IMR-90 (cell line): ENCODE measurements at regions not wholly inside any gene's neighbourhood (a gene's known extent, or its start where the extent isn't known, plus 50 kb on each side); places are given as distances from the start of the nearest gene placed in this dataset.

ENCODE experiments used
- ATAC-seq: fragments of 200-7000 bp; cut with Tn5 transposase; 2 replicates; pipeline ENCODE4 v1.9.1; 2020; ENCODE audit warnings: low read depth, mild to moderate bottlenecking, moderate library complexity
- BruUV-seq: library from RNA; stranded (reverse); fragments of 400-500 nt; replicated peaks from 2 replicates; lab custom pipeline; 2021; lab: Mats Ljungman, UMichigan
- CTCF ChIA-PET: fragments of 300-600 bp; formaldehyde crosslinking; extraction: SDS; loops from one replicate; lab custom pipeline; 2021; ENCODE audit warnings: antibody characterized with exemption; lab: Yijun Ruan, JAX
- POLR2A ChIA-PET: fragments of 300-600 bp; sonication (Branson Sonifier 250); formaldehyde crosslinking; loops from one replicate; lab custom pipeline; 2022; ENCODE audit warnings: antibody characterized with exemption; ENCODE audit not compliant: unreplicated experiment; lab: Charles Lee
- DNase-seq: peaks from one replicate; pipeline ENCODE4 v3.0.0; 2013
- H2AFZ ChIP-seq: replicated peaks from 2 replicates; pipeline ENCODE3; 2013; ENCODE audit warnings: low read length, mild to moderate bottlenecking; ENCODE audit not compliant: poor library complexity
- H2AK5ac ChIP-seq: 2 replicates; pipeline ENCODE4 v1.6.1; 2013; ENCODE audit warnings: low read depth, low read length, inconsistent platforms
- H2AK9ac ChIP-seq: replicated peaks from 2 replicates; pipeline ENCODE3; 2013; ENCODE audit warnings: mild to moderate bottlenecking, low read depth, low read length, moderate library complexity; ENCODE audit not compliant: poor library complexity
- H2BK120ac ChIP-seq: 2 replicates; pipeline ENCODE4 v1.6.1; 2013; ENCODE audit warnings: low read depth, low read length, inconsistent platforms
- H2BK15ac ChIP-seq: 3 replicates; pipeline ENCODE4 v1.6.1; 2013; ENCODE audit warnings: low read depth, low read length, inconsistent platforms
- H2BK20ac ChIP-seq: 2 replicates; pipeline ENCODE4 v1.6.1; 2013; ENCODE audit warnings: low read depth, mild to moderate bottlenecking, inconsistent platforms, low read length, moderate library complexity
- H2BK5ac ChIP-seq: 2 replicates; pipeline ENCODE4 v1.6.1; 2013; ENCODE audit warnings: mild to moderate bottlenecking, low read depth, low read length, inconsistent platforms; ENCODE audit not compliant: poor library complexity, severe bottlenecking
- H3K14ac ChIP-seq: replicated peaks from 2 replicates; pipeline ENCODE4 v1.6.1; 2013; ENCODE audit warnings: low read depth, low read length, inconsistent platforms
- H3K18ac ChIP-seq: 2 replicates; pipeline ENCODE4 v1.6.1; 2013; ENCODE audit warnings: low read depth, low read length, control low read depth
- H3K23ac ChIP-seq: 2 replicates; pipeline ENCODE4 v1.6.1; 2013; ENCODE audit warnings: low read depth, low read length, inconsistent platforms
- H3K27ac ChIP-seq: 2 replicates; pipeline ENCODE4 v1.5.1; 2013; ENCODE audit warnings: mild to moderate bottlenecking, control low read depth, low read length; ENCODE audit not compliant: insufficient read depth
- H3K27me3 ChIP-seq: 2 replicates; pipeline ENCODE4 v1.6.1; 2013; ENCODE audit warnings: low read length; ENCODE audit not compliant: control insufficient read depth, insufficient read depth
- H3K36me3 ChIP-seq: 2 replicates; pipeline ENCODE4 v1.6.1; 2013; ENCODE audit warnings: low read length, mixed read lengths; ENCODE audit not compliant: control insufficient read depth, insufficient read depth
- H3K4ac ChIP-seq: 2 replicates; pipeline ENCODE4 v1.6.1; 2013; ENCODE audit warnings: low read depth, low read length, inconsistent platforms
- H3K4me1 ChIP-seq: 2 replicates; pipeline ENCODE4 v1.6.1; 2013; ENCODE audit warnings: low read length, mixed read lengths; ENCODE audit not compliant: control insufficient read depth, insufficient read depth
- H3K4me2 ChIP-seq: 2 replicates; pipeline ENCODE4 v1.6.1; 2013; ENCODE audit warnings: low read depth, mild to moderate bottlenecking, control low read depth, low read length, moderate library complexity
- H3K4me3 ChIP-seq: 2 replicates; pipeline ENCODE4 v1.5.1; 2013; ENCODE audit warnings: low read depth, mild to moderate bottlenecking, control low read depth, low read length, moderate library complexity; ENCODE audit not compliant: insufficient read depth
- H3K56ac ChIP-seq: 2 replicates; pipeline ENCODE4 v1.6.1; 2013; ENCODE audit warnings: low read length, inconsistent platforms; ENCODE audit not compliant: insufficient read depth; ENCODE audit errors: extremely low read depth
- H3K79me1 ChIP-seq, 2 experiments: 2 replicates each; pipeline ENCODE4 v1.6.1; 2013; ENCODE audit warnings: low read length in 2 of 2, inconsistent platforms in 1 of 2, low read depth in 1 of 2
- H3K9ac ChIP-seq: 2 replicates; pipeline ENCODE4 v1.6.1; 2013; ENCODE audit warnings: low read depth, low read length, control low read depth
- H3K9me1 ChIP-seq: 2 replicates; pipeline ENCODE4 v1.6.1; 2013; ENCODE audit warnings: low read length, inconsistent platforms; ENCODE audit not compliant: insufficient read depth
- H3K9me3 ChIP-seq: 2 replicates; pipeline ENCODE4 v1.6.1; 2013; ENCODE audit warnings: low read length; ENCODE audit not compliant: control insufficient read depth, insufficient read depth
- H4K20me1 ChIP-seq: 2 replicates; pipeline ENCODE4 v1.6.1; 2013; ENCODE audit warnings: low read length, inconsistent platforms; ENCODE audit not compliant: insufficient read depth
- H4K5ac ChIP-seq: 2 replicates; pipeline ENCODE4 v1.6.1; 2013; ENCODE audit warnings: mild to moderate bottlenecking, low read depth, low read length, control low read depth
- H4K8ac ChIP-seq, 2 experiments: 2 replicates each; pipeline ENCODE4 v1.6.1; 2013; ENCODE audit warnings: low read depth in 2 of 2, low read length in 2 of 2, control low read depth in 1 of 2, inconsistent platforms in 1 of 2
- H4K91ac ChIP-seq: 2 replicates; pipeline ENCODE4 v1.6.1; 2013; ENCODE audit warnings: low read depth, low read length, inconsistent platforms; ENCODE audit not compliant: insufficient read depth
- BHLHE40 ChIP-seq: fragments of 150-350 bp; IDR thresholded peaks from 2 replicates; pipeline ENCODE4 v1.6.1; 2016; ENCODE audit warnings: mild to moderate bottlenecking, low read depth, low read length
- MXI1 ChIP-seq: IDR thresholded peaks from 2 replicates; pipeline ENCODE4 v1.6.1; 2012; ENCODE audit warnings: low read depth, mild to moderate bottlenecking, low read length, moderate library complexity, borderline replicate concordance
- whole genome bisulfite sequencing, 2 experiments: methylation state at CpG; one replicate each; pipeline versions ENCODE4 v1.1.5 to v1.1.7; 2013; ENCODE audit warnings: missing lambda C conversion rate in 2 of 2; ENCODE audit not compliant: insufficient read length in 1 of 2; ENCODE audit errors: extremely low coverage in 2 of 2; 5-methylcytosine and 5-hydroxymethylcytosine counted together
- dilution Hi-C: fragments of 300-500 bp; cut with HindIII; formaldehyde crosslinking; loops from one replicate; pipeline ENCODE4 v1.14.3; 2018; ENCODE audit warnings: low sequenced_read_pairs; ENCODE audit not compliant: unreplicated experiment
- in situ Hi-C: fragments of 300-500 bp; cut with MboI; formaldehyde crosslinking; loops from 3 replicates; pipeline ENCODE4 v1.14.3; 2019; ENCODE audit warnings: low sequenced_read_pairs, inconsistent platforms, mixed read lengths
- intact Hi-C: fragments of 100-400 bp; cut with micrococcal nuclease; formaldehyde crosslinking; loops from 2 replicates; pipeline ENCODE4 v1.10.0; 2022

GRCh38 chr9:26437056-26437711 lies 455.4 kb downstream of the CAAP1 start:
- dilution Hi-C loops = no loop called here
- no TSS peak for BruUV-seq

More at GRCh38 chr9:26437056-26437711, 455.4 kb downstream of the CAAP1 start:
- no peaks in the 10 kb centered on the region for H3K79me1 ChIP-seq
- H4K20me1 ChIP-seq = no peaks in the 10 kb centered on the region
- H3K4me1 ChIP-seq = no peaks in the 10 kb centered on the region
- no peak overlapping the region for H4K8ac ChIP-seq
- CTCF ChIA-PET = no interaction called here
- DNase-seq (no peak), ATAC-seq (no peak)
- H2BK120ac ChIP-seq = no peak overlapping the region
- no peaks in the 10 kb centered on the region for H3K27me3 ChIP-seq
- H3K27ac ChIP-seq = no peak overlapping the region
- H3K14ac ChIP-seq = no peak overlapping the region
- no peak overlapping the region for H3K56ac ChIP-seq
- H3K18ac ChIP-seq = no peak overlapping the region
- no peak overlapping the region for H2BK15ac ChIP-seq
- no peak overlapping the region for H2AK9ac ChIP-seq
- H3K36me3 ChIP-seq = no peaks in the 10 kb centered on the region
- no peak overlapping the region for H3K4me2 ChIP-seq
- no peak overlapping the region for H3K4me3 ChIP-seq
- POLR2A ChIA-PET = no interaction called here
- no peak overlapping the region for H2AK5ac ChIP-seq
- no peak overlapping the region for H3K9ac ChIP-seq
- no peak overlapping the region for H2AFZ ChIP-seq
- TF ChIP-seq BHLHE40 (no peak), MXI1 (no peak)
- H4K91ac ChIP-seq = no peak overlapping the region
- no peak overlapping the region for H2BK5ac ChIP-seq
- no CpG with 5 or more reads among the region's 1 CpG for WGBS, 2 experiments
- intact Hi-C loops (no loop called here), in situ Hi-C loops (no loop called here)
- H3K23ac ChIP-seq = no peak overlapping the region
- no peaks in the 10 kb centered on the region for H3K9me3 ChIP-seq
- no peak overlapping the region for H2BK20ac ChIP-seq
- H3K4ac ChIP-seq = no peak overlapping the region
- no peaks in the 10 kb centered on the region for H3K9me1 ChIP-seq
- H4K5ac ChIP-seq = no peak overlapping the region
